ENCODE measurements at regions not wholly inside any gene's neighbourhood (a gene's known extent, or its start where the extent isn't known, plus 50 kb on each side); places are given as distances from the start of the nearest gene placed in this dataset.

DNA sequence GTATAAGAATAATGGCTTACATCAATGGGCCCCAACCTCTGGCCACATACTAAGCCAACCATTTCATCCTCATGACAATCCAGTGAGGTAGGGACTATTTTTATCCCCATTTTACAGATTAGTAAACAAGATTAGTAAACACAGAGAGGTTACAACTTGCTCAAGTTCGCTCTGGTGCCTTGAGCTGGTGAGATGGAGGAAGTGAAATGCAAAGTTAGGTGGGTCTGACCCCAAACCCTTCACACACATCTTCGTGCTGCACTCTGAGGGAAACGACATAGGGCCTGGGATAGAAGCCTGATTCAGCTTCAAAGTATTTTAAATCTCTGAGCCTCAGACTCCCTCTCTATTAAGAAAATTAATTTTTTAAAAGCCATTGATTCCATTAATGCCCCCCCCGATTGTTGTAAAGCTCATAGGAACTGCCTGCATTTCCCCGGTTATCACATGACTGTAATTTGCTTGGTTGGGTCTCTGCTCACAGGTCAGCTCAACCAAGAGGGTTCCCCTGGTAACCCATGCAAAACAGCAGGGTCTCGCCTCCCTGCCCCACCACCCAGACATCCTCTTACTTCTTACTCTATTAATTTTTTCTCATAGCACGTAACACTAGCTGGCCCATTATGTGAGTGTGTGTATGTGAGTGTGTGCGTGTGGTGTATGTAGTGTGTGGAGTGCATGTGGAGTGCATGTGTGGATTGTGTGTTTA, 221.2 kb downstream of the MAFB start:
- no peaks in the 10 kb centered on the region for H3K27me3 ChIP-seq
- no peak overlapping the region for H3K27ac ChIP-seq
- no peak overlapping the region for H3K4me3 ChIP-seq
- H3K9me3 ChIP-seq: no peaks in the 10 kb centered on the region
- H3K36me3 ChIP-seq: no peaks in the 10 kb centered on the region
- H3K4me1 ChIP-seq (ENCODE audit: insufficient read depth): peaks cover 8% of the 10 kb centered on the region
- TF ChIP-seq EP300 (IDR thresholded peaks at IDR 0.05) (no peak), POLR2A (IDR thresholded peaks at IDR 0.05) (no peak)
- TF ChIP-seq, protein P1, sequence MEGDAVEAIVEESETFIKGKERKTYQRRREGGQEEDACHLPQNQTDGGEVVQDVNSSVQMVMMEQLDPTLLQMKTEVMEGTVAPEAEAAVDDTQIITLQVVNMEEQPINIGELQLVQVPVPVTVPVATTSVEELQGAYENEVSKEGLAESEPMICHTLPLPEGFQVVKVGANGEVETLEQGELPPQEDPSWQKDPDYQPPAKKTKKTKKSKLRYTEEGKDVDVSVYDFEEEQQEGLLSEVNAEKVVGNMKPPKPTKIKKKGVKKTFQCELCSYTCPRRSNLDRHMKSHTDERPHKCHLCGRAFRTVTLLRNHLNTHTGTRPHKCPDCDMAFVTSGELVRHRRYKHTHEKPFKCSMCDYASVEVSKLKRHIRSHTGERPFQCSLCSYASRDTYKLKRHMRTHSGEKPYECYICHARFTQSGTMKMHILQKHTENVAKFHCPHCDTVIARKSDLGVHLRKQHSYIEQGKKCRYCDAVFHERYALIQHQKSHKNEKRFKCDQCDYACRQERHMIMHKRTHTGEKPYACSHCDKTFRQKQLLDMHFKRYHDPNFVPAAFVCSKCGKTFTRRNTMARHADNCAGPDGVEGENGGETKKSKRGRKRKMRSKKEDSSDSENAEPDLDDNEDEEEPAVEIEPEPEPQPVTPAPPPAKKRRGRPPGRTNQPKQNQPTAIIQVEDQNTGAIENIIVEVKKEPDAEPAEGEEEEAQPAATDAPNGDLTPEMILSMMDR (IDR thresholded peaks at IDR 0.05): no peak
- no peak for DNase-seq
- intact Hi-C loops (cut with DNase I): no loop called here
- 89 to 92% (median 92%) methylated on average over 8 of the region's 8 CpGs for WGBS, 3 donors

DNA sequence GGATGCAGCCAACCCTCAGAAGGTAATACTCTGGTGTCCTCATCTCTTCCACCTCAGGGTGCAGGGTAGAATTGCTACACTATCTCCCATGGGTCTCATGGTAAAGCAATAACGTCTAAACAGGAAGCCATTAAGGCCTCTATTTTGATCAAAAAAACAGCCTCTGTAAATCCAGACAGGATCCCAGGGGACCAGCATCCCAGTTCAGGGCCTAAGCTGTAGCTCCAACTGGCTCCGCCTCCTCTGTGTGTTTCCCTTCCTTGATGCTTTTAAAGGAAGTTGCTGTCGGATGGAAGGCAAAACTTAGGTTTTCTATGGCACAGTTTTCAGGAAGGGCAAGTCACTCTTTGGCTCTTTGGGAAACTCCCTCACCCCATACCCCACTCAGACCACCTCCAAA, 222.0 kb downstream of the MAFB start:
- intact Hi-C loops (cut with DNase I): no loop called here
- no peaks in the 10 kb centered on the region for H3K27me3 ChIP-seq
- no peak overlapping the region for H3K27ac ChIP-seq
- TF ChIP-seq, protein P1 (IDR thresholded peaks at IDR 0.05): no peak
- TF ChIP-seq EP300 (IDR thresholded peaks at IDR 0.05): no peak
- TF ChIP-seq POLR2A (IDR thresholded peaks at IDR 0.05): no peak
- DNase-seq: no peak
- WGBS, 3 donors: 57 to 71% (median 67%) methylated on average over 3 of the region's 3 CpGs
- H3K9me3 ChIP-seq: no peaks in the 10 kb centered on the region
- H3K4me3 ChIP-seq: no peak overlapping the region
- H3K4me1 ChIP-seq (ENCODE audit: insufficient read depth): peaks cover 8% of the 10 kb centered on the region
- H3K36me3 ChIP-seq: no peaks in the 10 kb centered on the region

DNA sequence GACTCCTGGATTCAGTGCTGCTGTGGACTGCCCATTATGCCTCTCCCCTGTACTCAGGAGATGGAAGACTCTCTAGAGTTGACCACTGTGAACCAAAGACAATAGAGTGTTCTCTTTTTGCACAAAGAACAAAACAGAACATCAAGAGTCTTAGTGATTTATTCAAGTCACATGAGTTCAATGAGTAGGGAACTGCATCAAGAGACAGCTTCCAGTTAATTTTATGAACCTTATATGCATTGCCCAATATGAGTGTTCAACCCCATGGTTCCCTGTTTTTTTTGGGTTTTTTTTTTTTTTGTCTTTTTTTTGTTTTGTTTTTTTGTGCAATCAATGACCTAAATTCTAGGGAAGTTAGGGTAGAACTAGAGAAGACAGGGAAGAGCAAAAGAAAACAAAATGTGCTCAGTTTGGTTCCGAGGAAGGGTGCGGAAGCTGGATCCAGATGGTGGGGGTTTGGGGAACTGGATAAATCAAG, 224.3 kb downstream of the MAFB start:
- 60 to 77% (median 72%) methylated on average over 2 of the region's 2 CpGs for WGBS, 3 donors
- intact Hi-C loops (cut with DNase I): no loop called here
- Histone ChIP-seq H3K36me3 (no peaks in the 10 kb centered on the region), H3K4me1 (ENCODE audit: insufficient read depth) (no peaks in the 10 kb centered on the region), H3K9me3 (no peaks in the 10 kb centered on the region), H3K4me3 (no peak overlapping the region), H3K27ac (no peak overlapping the region), H3K27me3 (no peaks in the 10 kb centered on the region)
- TF ChIP-seq EP300 (IDR thresholded peaks at IDR 0.05) (no peak), POLR2A (IDR thresholded peaks at IDR 0.05) (no peak)
- TF ChIP-seq, protein P1 (IDR thresholded peaks at IDR 0.05): no peak
- DNase-seq: no peak

DNA sequence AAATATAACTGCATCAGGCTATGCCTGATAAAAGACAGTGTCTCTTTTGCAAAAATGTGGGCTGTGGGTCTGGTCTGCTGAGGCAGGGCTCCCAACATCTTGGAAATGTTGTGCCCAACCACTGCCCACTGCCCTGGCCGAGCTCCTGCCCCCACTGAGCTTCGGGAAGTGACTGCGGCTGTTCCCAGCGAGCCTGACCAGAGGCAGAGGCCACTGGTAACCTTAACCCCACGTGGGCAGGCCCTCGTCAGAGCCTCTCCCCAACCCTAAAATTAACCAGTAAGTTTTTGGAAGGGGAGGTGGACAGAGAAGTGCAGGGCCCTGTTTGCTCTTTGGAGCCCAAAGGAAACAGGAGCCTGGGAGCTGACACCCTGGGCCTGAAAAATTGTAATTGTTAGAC, 225.9 kb downstream of the MAFB start:
- no peak overlapping the region for H3K27ac ChIP-seq
- no peaks in the 10 kb centered on the region for H3K9me3 ChIP-seq
- 41 to 54% (median 44%) methylated on average over 6 of the region's 6 CpGs for WGBS, 3 donors
- H3K27me3 ChIP-seq: no peaks in the 10 kb centered on the region
- H3K4me1 ChIP-seq (ENCODE audit: insufficient read depth): no peaks in the 10 kb centered on the region
- H3K4me3 ChIP-seq: no peak overlapping the region
- TF ChIP-seq EP300 (IDR thresholded peaks at IDR 0.05) (no peak), POLR2A (IDR thresholded peaks at IDR 0.05) (no peak)
- TF ChIP-seq, protein P1 (IDR thresholded peaks at IDR 0.05): no peak
- no peaks in the 10 kb centered on the region for H3K36me3 ChIP-seq
- intact Hi-C loops (cut with DNase I): no loop called here
- no peak for DNase-seq

Measured in ovary (tissue), 7 donors.